ENCODE measurements at regions not wholly inside any gene's neighbourhood (a gene's known extent, or its start where the extent isn't known, plus 50 kb on each side); places are given as distances from the start of the nearest gene placed in this dataset.
"Not testable (repeated sequence)": the region's sequence is repeated elsewhere in the genome, so short reads cannot be mapped to it uniquely, and the experiment has no call there.

DNA sequence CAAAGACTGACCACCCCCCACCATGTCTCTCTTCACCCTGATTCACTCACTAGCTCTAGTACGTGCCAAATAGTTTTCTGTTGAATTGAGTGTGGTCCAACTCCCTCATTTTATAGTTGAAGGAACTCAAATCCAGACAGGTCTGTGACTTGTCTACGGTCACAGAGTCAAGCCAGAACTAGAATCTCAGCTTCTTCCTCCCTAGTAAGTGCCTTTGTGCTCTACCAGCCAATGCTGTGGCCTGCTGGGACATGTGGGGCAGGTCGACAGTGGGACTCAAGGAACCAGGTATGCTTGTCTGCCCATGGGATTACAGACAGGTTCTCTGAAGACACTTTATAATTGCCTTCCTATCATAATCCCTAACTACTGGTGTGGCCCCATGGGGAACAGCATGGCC lies 108.6 kb upstream of the CPEB2 start:
- DNase-seq, result no peak

DNA sequence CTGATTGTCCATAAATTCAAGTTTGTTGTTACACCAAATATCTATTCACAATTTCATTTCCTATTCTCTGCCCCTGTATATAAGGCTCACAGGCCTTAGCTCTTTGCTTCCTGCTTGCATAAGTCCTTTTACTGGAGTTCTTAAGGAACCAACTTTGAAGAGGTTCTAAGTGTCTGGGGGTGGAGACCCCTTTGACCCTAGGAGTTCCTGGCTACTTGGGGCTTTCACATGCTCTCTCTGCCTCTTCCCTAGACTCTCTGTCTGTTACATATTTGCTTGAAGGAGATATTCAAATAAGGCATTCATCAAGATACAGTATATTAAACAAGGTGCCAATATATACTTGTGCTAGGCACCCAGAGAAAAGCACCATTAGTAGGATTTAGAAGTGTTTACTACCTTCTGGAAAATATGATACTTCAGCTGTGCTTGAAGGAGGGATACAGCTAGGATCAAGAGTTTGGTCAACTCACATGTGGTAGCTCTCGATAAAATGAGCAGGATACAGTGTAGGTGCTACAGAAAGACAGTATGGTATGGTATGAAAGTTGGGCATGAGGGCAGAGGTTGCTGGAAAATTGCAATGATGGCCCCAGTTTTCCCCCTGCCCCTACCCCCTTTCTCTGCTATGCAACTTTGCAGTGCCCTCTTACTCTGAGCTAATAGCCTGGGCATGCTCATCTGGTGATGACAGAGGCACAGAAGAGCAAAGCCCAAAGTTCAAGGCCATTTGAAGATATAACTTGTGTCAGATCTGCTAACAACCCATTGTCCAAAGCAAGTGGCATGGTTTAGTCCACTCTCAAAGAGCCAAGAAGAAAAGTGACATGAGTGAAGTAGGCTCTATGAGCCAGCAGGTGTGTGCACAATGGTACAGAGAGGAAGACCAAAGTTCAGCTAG lies 107.6 kb upstream of the CPEB2 start:
- no peak for DNase-seq

DNA sequence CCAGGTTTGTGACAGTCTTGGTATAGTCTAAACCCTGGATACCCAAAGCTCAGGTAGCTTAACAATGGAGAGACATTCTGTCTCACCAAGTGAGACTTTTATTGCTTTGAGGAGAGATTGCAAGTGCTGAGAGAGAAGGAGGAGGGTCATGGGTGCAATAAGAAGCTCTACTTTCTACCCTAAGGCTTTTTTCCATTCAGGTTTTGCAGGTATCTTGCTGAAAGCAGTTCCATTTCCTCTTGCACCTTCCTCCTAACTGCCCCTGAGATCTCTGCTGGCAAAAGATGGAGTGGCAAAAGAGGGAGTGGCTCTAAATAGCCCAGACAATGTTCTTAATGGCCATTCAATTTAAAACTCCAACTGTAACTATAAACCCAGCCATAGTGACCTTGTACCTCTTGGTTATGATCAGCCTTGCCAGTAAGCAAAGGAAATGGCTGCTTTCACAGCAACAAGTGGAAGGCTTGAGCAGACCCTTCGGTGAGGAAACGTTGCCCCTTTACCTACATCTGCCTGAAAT lies 105.6 kb upstream of the CPEB2 start:
- no peak for DNase-seq

DNA sequence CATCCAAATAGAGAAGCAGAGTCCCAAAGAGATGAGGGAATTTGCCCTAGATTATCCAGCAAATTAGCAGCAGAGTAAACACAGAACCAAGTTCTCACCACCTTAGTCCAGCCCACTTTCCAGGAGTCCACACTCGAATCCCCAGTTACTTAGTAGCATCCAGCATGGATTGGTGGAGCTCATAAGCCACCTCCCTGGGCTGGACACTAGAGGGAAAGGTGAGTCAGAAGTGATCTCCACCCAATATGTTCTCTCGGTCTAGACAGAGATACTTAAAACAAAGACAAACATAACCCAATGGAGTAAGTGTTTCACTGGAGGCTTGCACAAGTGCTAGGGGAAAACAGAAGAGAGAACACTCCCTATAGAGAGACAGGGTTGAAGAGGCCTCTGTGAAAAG lies 105.1 kb upstream of the CPEB2 start:
- DNase-seq, result no peak

DNA sequence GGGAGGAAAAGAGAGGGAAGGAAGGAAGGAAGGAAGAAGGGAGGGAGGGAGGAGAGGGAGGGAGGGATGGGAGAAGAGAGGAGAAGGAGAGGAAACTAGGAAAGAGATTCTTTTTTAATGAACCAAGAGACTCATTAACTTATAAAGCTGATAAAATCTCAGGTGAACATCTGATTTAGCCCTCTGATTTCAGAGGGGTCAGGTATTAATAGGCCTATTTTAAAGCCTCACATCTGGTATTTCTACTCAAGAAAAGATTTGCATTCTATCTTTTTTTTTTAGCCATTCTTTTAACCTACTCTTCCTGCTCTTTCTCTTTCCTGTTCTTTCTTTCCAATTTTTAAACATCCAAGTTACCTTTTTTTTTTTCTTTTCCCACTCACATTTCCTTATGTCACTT lies 103.3 kb upstream of the CPEB2 start:
- no peak for DNase-seq

DNA sequence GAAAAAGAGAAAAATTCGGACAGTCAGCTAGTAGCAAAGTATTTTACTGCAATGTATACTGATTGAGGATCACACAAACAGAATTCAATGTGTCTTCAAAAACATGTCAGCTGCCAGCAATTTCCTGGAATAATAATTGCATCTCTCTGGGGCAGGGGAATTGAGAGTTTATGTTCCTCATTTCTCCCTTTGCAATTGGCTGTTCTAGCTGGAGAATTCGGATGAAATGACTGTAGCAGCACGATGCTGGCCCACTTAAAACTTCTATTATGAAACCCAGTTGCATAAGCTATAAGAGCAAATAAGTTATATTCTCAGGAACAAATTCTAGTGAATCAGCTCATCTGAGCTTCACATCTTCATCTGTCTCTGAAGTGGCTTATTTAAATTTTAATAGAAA lies 99.9 kb upstream of the CPEB2 start:
- no peak for DNase-seq

DNA sequence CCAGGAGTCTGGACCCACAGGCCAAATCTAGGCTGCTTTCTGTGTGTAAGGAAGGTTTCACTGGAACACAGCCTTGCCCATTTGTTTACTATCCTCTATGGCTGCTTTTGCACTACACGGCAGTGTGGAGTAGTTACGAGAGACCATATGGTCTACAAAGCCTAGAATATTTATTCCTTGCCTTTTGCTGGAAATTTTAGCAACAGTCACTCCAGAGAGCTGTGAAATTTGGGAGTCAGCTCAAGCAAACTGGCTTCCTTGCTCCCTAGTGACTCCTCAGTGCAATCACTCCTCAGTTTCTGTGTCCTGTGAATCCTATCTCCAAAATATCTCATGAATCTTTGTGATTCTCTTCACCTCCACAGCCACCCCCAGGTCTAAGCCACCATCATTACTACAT lies 99.0 kb upstream of the CPEB2 start:
- DNase-seq, result no peak

DNA sequence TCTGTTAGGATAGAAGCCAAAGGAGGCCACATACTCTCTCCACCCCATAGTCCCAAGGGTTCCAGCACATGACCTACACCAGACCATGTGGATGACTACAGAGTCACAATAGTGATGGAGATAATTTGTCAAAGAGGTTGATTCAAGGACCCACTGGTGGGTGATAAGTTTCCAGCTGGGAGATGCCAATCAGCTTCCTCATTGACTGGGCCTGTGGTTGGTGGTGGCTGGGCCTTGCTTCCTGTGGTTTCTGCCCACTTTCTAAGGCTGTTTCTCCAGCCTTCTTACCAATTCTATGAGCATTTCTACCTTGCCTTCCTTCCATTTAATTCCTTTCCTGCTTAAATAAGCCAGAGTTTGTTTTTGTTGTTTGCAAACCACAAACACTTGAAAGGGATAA lies 95.5 kb upstream of the CPEB2 start:
- DNase-seq, result no peak

DNA sequence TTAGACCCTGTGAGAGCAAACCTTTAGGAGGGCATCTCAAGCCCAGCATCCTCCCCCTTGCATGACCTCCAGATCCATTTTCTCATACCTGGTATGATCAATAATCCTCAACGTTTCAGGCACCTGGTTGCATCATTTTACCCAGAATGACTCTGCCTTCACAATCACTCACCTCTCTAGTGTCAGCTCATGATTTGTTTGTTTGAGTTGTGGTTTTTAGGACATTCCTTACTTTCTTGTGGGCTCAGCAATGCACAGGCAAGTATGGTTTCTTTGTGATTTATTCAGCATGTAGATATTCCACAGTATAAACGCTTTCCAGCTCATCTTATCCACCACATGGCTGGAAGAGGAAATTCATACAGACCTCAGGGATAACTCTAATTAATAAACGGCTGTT lies 93.6 kb upstream of the CPEB2 start:
- peak; percentile 8 for DNase-seq

DNA sequence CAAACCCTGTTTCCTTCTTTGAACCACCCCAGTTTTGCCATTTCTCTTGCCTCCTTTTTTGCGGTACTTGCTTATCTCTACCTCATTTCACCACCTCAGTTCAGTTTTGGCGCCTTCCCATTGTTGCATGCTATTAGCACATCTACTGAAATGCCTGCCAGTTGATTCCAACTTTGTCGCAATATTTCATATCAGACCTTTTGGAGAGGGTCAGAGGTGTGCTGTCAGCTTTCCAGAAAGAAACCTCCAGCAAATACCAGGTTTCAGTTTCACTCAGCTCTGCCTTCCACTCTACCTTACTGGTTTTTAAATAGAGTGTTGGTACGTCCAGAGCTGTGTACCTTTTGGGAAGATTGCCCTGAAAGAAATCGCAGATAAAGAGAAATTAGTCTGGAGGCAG lies 91.9 kb upstream of the CPEB2 start:
- DNase-seq, result no peak

DNA sequence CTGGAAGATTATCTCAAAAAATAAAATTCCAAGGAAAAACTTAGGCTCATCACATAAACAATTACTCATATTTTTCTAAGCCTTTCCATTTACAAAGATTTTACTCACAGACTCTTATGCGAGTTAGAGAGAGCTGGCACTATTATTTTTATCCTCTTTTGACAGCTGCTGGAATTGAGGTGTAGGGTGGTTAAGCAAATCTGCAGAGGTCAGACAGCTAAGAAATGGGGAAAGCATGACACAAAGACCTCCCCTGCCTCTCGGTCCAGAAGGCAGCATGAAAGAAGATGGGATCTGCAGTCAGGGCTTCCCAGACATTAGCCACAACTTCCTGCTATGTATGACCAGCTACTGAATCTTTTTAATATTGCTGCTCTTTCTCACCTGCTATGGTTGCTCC lies 89.9 kb upstream of the CPEB2 start:
- no peak for DNase-seq

DNA sequence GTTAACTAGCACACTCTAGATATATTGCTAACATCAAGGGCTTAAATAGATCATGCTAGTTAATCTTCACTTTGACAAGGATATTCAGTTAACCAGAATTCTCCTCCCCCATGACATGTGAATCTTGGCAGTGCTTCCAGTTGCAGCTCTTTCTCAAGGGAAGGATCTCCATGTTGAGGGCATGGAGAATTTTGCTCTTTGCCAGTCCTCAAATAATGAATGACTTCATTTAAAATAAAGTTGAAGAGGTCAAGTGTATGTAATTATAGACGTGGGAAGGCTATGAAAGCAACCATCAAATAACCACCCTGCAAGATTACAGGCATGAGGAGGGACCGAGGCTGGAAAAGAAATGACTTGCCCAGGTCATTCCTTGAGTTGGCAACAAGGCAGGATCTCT lies 87.3 kb upstream of the CPEB2 start:
- DNase-seq, result no peak

DNA sequence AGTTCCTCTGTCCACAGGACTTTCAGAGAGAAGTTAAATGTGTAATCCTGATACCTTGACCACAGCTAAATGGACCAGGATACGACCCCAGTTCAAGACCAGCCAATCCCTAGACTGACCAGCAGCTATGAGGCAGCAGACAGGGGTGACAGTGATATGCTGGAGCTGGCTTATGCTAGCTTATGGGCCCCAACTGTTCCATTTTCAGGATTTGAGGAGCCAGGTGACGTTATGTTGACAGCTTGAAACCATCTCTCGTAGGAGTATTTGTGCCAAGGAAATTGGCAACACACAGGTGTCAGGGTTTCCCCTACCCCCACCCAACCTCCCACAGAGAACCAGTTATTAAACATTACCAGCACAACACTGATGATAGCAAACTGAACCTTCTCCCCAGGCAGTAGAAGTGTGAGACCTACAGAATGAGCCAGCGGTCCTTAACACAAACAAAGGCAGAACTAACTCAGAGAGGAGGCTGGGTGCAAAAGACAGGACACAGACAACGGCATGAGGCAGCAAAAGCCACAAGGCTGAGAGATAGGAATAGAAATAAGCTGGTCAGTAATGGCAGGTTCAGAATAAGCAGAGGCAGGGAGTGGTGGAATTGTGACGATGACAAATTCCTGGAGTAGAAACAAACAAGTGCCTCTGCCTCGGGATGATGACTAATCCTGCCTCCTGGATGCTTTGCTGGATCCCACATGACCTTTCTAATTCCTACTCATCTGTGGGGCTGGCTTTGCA lies 85.6 kb upstream of the CPEB2 start:
- peak; percentile 74 for DNase-seq

DNA sequence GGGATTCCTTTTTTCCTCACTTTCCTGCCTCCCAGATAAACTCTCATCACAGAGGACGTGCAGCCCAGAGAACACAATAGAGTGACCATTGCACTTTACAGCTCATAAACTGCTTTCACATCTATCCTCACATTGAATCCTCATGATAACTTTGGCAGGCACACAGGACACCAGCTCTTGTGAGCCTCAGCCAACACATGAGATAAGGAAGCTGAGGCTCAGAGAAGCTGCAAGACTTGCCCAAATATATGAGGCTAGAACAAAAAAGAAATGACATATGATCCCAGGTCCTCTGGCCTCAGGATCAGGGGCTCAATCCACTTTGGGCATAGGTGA lies 85.0 kb upstream of the CPEB2 start:
- no peak for DNase-seq

DNA sequence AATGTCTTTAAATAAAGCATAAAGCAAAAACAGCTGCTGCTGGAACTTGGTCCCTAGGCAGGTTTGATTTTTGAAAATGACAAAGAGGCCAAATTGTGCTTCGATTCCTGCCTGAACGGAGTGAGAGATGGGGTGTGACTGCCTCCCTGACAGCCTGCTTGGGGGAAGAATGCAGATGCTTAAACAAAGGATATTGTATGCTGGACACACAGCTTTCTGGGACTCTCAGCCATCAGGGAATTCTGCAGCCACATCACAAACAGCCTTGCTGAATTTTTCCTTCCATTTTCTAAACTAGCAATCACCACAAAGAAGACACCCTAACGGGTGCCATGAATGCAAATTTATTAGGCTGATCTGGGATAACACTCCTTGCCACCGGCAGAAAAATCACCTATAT lies 83.9 kb upstream of the CPEB2 start:
- no peak for DNase-seq

DNA sequence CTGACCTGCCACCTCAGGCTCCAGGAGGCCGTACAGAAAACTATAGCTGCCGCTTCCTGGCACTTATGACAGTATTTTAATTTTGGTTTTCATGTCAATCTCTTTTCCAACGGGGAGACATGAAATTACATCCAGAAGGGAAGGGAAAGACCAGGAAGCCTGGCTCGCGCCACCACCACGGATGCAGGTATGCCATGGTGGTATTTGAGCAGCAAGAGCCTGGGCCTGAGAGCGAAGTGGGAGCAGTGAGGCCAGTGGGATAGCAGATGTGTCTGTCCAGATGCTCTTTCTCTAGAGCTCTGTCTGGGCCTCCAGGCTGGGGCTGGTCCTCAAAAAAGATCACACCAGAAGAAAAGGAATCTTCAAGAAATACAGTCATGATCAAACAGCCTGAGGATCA lies 82.5 kb upstream of the CPEB2 start:
- no peak for DNase-seq

DNA sequence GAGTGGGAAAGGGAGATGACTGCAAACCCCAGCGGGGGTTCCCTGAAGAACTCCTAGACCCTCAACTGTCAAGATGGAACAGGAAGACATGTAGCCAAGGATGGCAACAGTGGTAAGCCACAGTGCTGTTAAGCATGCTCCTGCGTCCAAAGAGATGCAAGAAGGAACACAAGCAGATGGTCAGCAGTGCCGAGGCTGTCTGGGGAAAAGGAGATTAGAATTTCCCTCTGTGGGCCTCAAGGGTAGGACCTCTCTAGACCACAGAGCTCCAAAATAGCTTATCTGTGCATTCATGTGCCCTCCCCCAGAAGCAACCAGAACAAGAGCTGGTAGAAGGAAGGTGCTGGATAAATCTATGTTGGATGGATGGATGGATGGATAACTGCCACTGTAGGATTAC lies 82.0 kb upstream of the CPEB2 start:
- no peak for DNase-seq

DNA sequence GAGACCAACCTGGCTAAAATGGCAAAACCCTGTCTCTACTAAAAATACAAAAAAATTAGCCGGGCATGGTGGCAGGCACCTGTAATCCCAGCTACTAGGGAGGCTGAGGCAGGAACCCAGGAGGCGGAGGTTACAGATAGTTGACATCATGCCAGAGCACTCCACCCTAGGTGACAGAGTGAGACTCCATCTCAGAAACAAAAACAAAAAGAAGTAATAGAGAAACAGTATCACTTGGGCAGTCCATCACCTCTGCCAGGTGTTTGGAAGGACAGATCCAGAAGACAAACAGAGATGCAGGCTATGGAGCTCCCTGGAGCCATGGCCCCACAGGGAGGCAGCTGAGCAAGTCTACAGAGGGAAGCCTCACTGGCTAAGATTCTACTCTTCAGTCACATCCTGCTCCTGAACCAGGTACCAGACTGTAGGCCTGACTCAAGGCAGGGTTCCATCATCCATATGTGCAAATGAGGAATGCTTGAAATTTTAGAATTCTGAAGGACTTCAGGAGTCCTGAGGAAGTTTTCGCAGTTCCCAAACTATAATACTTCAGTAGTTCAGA lies 81.4 kb upstream of the CPEB2 start:
- no peak for DNase-seq

DNA sequence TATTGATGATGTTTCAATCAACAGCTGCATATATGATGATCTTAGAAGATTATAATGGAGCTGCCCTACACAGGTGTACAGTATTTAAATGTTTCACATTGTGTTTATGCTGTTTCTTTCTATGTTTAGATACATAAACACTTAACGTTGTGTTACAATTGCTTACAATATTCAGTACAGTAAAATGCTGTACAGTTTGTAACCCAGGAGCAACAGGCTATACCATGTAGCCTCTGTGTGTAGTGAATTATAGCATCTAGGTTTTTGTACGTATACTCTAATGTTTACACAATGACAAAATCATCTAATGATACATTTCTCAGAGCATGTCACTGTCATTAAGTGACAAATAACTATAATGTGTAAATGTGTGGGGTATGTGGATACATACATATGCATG lies 80.5 kb upstream of the CPEB2 start:
- DNase-seq, result not testable (repeated sequence)

DNA sequence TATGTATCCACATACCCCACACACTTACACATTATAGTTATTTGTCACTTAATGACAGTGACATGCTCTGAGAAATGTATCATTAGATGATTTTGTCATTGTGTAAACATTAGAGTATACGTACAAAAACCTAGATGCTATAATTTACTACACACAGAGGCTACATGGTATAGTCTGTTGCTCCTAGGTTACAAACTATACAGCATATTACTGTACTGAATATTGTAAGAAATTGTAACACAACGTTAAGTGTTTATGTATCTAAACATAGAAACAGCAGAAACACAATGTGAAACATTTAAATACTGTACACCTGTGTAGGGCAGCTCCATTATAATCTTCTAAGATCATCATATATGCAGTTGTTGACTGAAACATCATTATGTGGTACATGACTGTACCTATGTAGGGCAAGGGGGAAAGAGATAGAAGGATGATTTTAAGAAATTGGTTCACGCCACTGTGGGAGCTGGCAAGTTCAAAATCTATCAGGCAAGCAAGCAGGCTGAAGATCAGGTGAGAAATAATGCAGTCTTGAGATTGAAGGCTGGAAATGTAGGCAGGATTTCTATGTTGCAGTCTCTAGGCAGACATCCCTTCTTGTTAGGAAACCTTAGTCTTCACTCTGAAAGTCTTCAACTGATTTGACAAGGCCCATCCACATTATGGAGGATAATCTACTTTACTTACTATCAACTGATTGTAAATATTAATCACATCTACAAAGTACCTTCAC lies 78.0 kb upstream of the CPEB2 start:
- no peak for DNase-seq

DNA sequence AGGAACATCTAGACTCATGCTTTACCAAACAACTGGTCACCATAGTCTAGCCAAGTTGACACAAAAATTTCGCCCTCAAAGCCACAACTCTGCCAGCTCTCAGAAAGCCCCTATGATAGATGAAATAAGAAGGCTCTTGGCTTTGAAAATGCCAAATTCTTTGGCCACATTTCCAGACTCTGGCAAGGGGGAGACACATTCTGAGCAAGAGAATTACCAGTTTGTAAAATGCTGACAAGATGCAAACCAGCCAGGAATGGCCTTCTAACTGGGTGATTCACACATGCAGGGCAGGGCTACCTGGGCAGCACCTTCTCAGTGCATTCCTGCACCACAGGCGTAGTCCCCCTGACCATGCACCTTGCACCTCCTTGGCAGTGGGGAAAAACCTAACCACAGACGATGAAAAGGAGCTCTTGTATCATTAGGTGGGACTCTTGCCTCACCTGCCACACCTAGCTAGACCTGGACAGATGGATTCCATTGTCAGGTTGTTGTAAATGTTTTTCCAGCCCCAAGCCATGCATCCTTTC lies 77.4 kb upstream of the CPEB2 start:
- DNase-seq, result no peak

DNA sequence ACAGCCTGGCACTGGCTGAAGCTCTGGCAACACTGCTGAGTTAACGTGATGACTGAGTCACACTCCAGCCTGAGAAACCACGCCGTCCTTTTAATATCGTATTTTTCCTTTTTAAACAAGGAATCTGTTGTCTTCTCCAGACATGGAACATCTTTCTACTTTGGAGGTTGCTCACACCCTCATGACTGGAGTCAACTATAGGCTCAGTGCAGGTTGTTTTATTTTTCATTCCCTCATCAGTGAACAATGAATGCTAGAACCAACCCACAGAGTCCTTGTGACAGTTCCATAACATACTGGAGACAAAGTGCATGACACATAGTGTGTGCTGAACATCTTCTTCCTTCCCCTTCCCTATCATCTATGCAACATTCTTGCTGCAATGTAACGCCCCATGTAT lies 76.8 kb upstream of the CPEB2 start:
- DNase-seq, result no peak

DNA sequence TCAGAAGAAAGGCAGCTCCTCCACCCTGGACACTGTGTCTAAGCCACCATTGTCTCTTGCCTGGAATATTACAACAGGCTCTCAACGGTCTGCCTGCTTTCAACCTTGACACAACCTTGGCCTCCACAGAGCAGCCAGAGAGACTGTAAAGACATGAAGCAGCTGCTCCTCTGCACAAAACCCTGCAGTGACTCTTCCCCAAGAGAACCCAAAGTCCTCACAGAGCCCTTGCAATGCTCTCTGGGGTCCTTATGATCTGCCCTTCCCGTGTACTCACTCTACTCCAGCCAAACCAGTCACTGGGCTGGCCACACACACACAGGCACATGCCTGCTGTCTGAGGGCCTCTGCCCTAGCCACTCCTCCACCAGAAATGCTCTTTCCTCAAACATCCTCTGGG lies 75.9 kb upstream of the CPEB2 start:
- DNase-seq, result no peak

All from fibroblast of skin of back (primary cell).